ENCODE measurements at regions not wholly inside any gene's neighbourhood (a gene's known extent, or its start where the extent isn't known, plus 50 kb on each side); places are given as distances from the start of the nearest gene placed in this dataset.

DNA sequence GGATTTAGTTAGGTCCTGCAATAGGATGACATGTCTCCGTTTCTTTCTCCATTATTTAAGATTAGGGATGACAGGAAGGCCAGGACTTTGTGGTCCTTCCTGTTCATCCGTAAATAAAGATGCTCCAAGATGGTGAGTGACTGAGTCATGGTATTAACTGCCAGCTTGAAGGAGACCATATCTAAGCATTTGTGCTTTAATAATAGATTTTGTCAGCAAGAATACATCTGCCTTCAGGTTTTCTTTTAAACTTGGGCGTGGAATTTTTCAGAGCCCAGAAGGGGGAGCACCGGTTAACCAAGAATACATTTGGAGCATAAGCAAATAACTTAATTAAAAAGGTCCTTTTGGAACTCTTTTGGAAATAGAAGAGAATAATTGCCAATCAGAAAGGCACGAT is 68.2 kb downstream of the ARHGAP35 start:
- peaks cover 7% of the 10 kb centered on the region for H3K4me1 ChIP-seq (ENCODE audit: insufficient read depth, low read length)
- H3K79me2 ChIP-seq (ENCODE audit: insufficient read depth, low read length), result peaks cover 98% of the 10 kb centered on the region
- no peak overlapping the region for H3K9ac ChIP-seq (ENCODE audit: low read depth, low read length)
- no peak overlapping the region for H3K4me2 ChIP-seq (ENCODE audit: insufficient read depth, low read length)
- ATAC-seq (ENCODE audit: insufficient read depth, low read depth) (no peak), DNase-seq (no peak)
- no peaks in the 10 kb centered on the region for H3K9me3 ChIP-seq (ENCODE audit: insufficient read depth, low read length, severe bottlenecking)
- no peak overlapping the region for H3K27ac ChIP-seq (ENCODE audit: low read length)
- peaks cover 54% of the 10 kb centered on the region for H4K20me1 ChIP-seq (ENCODE audit: insufficient read depth, low read length)
- no peak overlapping the region for H2AFZ ChIP-seq (ENCODE audit: low read depth, low read length)
- peaks cover 30% of the 10 kb centered on the region for H3K36me3 ChIP-seq (ENCODE audit: insufficient read depth, low read length)
- H3K4me3 ChIP-seq (ENCODE audit: low read depth in 1 of 2, low read length in 2 of 2), result no peak overlapping the region
- TF ChIP-seq, protein P1, sequence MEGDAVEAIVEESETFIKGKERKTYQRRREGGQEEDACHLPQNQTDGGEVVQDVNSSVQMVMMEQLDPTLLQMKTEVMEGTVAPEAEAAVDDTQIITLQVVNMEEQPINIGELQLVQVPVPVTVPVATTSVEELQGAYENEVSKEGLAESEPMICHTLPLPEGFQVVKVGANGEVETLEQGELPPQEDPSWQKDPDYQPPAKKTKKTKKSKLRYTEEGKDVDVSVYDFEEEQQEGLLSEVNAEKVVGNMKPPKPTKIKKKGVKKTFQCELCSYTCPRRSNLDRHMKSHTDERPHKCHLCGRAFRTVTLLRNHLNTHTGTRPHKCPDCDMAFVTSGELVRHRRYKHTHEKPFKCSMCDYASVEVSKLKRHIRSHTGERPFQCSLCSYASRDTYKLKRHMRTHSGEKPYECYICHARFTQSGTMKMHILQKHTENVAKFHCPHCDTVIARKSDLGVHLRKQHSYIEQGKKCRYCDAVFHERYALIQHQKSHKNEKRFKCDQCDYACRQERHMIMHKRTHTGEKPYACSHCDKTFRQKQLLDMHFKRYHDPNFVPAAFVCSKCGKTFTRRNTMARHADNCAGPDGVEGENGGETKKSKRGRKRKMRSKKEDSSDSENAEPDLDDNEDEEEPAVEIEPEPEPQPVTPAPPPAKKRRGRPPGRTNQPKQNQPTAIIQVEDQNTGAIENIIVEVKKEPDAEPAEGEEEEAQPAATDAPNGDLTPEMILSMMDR (IDR thresholded peaks at IDR 0.05; ENCODE audit: borderline replicate concordance, extremely low read depth, low read length, poor library complexity, severe bottlenecking), result no peak
- no peak for TF ChIP-seq EZH2 (IDR thresholded peaks at IDR 0.05; ENCODE audit: borderline replicate concordance, low read depth, low read length, severe bottlenecking)
- no peaks in the 10 kb centered on the region for H3K27me3 ChIP-seq (ENCODE audit: insufficient read depth, low read length, poor library complexity)

DNA sequence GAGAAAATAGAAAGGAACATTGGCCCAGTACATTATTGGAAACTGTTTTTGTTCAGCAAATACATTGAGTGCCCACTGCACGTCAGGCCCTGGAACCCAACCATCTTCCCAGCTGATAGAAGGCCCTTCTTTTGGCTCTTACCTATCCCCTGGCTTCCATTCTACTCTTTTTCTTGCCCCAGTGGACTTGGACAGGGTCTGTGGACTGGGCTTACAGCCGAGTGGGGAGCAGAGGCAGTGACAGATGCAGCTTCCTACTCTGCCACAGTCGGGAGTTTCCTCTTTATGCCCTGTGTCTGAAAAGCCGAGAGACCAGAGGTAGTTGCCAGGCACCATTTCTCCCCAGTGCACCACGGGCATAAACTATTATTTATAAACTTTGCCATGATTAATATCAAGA is 70.4 kb downstream of the ARHGAP35 start:
- no peak for ATAC-seq (ENCODE audit: insufficient read depth, low read depth)
- Histone ChIP-seq H3K9ac (ENCODE audit: low read depth, low read length) (no peak overlapping the region), H2AFZ (ENCODE audit: low read depth, low read length) (no peak overlapping the region), H3K9me3 (ENCODE audit: insufficient read depth, low read length, severe bottlenecking) (no peaks in the 10 kb centered on the region), H3K4me1 (ENCODE audit: insufficient read depth, low read length) (peaks cover 26% of the 10 kb centered on the region), H4K20me1 (ENCODE audit: insufficient read depth, low read length) (peaks cover 32% of the 10 kb centered on the region; the same call in 1 of the 2 replicates), H3K4me3 (ENCODE audit: low read depth in 1 of 2, low read length in 2 of 2) (no peak overlapping the region), H3K27me3 (ENCODE audit: insufficient read depth, low read length, poor library complexity) (no peaks in the 10 kb centered on the region), H3K27ac (ENCODE audit: low read length) (no peak overlapping the region), H3K79me2 (ENCODE audit: insufficient read depth, low read length) (peaks cover 97% of the 10 kb centered on the region), H3K4me2 (ENCODE audit: insufficient read depth, low read length) (no peak overlapping the region), H3K36me3 (ENCODE audit: insufficient read depth, low read length) (peaks cover 10% of the 10 kb centered on the region)
- no peak for TF ChIP-seq EZH2 (IDR thresholded peaks at IDR 0.05; ENCODE audit: borderline replicate concordance, low read depth, low read length, severe bottlenecking)
- TF ChIP-seq, protein P1 (IDR thresholded peaks at IDR 0.05; ENCODE audit: borderline replicate concordance, extremely low read depth, low read length, poor library complexity, severe bottlenecking), result no peak
- DNase-seq, result no peak

DNA sequence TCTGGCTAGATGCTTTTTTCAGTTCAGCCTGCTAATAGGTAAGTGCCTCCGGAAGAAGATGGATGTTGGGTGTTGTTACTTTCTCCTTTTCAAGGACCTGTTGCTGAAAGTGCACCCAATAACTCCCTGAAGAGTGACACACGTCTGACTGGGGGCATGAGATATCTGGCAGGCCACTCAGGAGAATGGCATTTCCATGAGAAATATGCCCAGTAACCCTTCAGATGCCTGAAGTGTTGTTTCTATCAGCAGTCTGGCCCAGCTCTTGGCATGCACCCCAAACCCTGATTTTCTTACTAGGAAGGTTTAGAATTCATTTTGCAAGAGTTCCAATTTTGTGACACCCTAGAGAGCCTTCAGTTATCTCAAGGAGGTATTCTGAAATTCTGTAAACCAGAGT is 71.5 kb downstream of the ARHGAP35 start:
- H4K20me1 ChIP-seq (ENCODE audit: insufficient read depth, low read length), result peaks cover 21% of the 10 kb centered on the region; the same call in 1 of the 2 replicates
- H3K27ac ChIP-seq (ENCODE audit: low read length), result no peak overlapping the region
- no peak overlapping the region for H3K4me3 ChIP-seq (ENCODE audit: low read depth in 1 of 2, low read length in 2 of 2)
- peaks cover 96% of the 10 kb centered on the region for H3K79me2 ChIP-seq (ENCODE audit: insufficient read depth, low read length)
- peaks cover 26% of the 10 kb centered on the region for H3K4me1 ChIP-seq (ENCODE audit: insufficient read depth, low read length)
- H2AFZ ChIP-seq (ENCODE audit: low read depth, low read length), result no peak overlapping the region
- H3K27me3 ChIP-seq (ENCODE audit: insufficient read depth, low read length, poor library complexity), result no peaks in the 10 kb centered on the region
- TF ChIP-seq, protein P1 (IDR thresholded peaks at IDR 0.05; ENCODE audit: borderline replicate concordance, extremely low read depth, low read length, poor library complexity, severe bottlenecking), result no peak
- TF ChIP-seq EZH2 (IDR thresholded peaks at IDR 0.05; ENCODE audit: borderline replicate concordance, low read depth, low read length, severe bottlenecking), result no peak
- no peak overlapping the region for H3K9ac ChIP-seq (ENCODE audit: low read depth, low read length)
- H3K4me2 ChIP-seq (ENCODE audit: insufficient read depth, low read length), result no peak overlapping the region
- H3K9me3 ChIP-seq (ENCODE audit: insufficient read depth, low read length, severe bottlenecking), result no peaks in the 10 kb centered on the region
- H3K36me3 ChIP-seq (ENCODE audit: insufficient read depth, low read length), result peaks cover 13% of the 10 kb centered on the region
- DNase-seq, result no peak
- ATAC-seq (ENCODE audit: insufficient read depth, low read depth), result no peak
